Skeletal muscle tissue (tissue), 3 donors: ENCODE measurements at regions not wholly inside any gene's neighbourhood (a gene's known extent, or its start where the extent isn't known, plus 50 kb on each side); places are given as distances from the start of the nearest gene placed in this dataset.

Experiments
- H3K27ac ChIP-seq: one replicate; pipeline ENCODE4 v1.7.0; 2013; ENCODE audit warnings: mild to moderate bottlenecking, low read depth, low read length, inconsistent platforms
- H3K27me3 ChIP-seq, 3 donors: one replicate each; pipeline ENCODE4 v1.7.0; 2013; ENCODE audit warnings: low read length in 3 of 3; ENCODE audit not compliant: control insufficient read depth in 3 of 3, insufficient read depth in 3 of 3
- H3K36me3 ChIP-seq, 3 donors: one replicate each; pipeline ENCODE4 v1.7.0; 2013; ENCODE audit warnings: low read length in 3 of 3; ENCODE audit not compliant: control insufficient read depth in 3 of 3, insufficient read depth in 3 of 3
- H3K4me1 ChIP-seq, 3 donors: one replicate each; pipeline ENCODE4 v1.7.0; 2013; ENCODE audit warnings: low read length in 3 of 3, mild to moderate bottlenecking in 3 of 3; ENCODE audit not compliant: control insufficient read depth in 3 of 3, insufficient read depth in 3 of 3
- H3K4me3 ChIP-seq, 3 donors: one replicate each; pipeline ENCODE4 v1.7.0; 2013; ENCODE audit warnings: low read length in 3 of 3
- H3K9ac ChIP-seq, 3 donors: one replicate each; pipeline ENCODE4 v1.7.0; 2013; ENCODE audit warnings: low read length in 3 of 3, mild to moderate bottlenecking in 3 of 3, moderate library complexity in 2 of 3, low read depth in 1 of 3
- H3K9me3 ChIP-seq, 3 donors: one replicate each; pipeline ENCODE4 v1.7.0; 2013; ENCODE audit warnings: low read length in 3 of 3; ENCODE audit not compliant: control insufficient read depth in 3 of 3
- donor health status: Osteomylitis.

DNA sequence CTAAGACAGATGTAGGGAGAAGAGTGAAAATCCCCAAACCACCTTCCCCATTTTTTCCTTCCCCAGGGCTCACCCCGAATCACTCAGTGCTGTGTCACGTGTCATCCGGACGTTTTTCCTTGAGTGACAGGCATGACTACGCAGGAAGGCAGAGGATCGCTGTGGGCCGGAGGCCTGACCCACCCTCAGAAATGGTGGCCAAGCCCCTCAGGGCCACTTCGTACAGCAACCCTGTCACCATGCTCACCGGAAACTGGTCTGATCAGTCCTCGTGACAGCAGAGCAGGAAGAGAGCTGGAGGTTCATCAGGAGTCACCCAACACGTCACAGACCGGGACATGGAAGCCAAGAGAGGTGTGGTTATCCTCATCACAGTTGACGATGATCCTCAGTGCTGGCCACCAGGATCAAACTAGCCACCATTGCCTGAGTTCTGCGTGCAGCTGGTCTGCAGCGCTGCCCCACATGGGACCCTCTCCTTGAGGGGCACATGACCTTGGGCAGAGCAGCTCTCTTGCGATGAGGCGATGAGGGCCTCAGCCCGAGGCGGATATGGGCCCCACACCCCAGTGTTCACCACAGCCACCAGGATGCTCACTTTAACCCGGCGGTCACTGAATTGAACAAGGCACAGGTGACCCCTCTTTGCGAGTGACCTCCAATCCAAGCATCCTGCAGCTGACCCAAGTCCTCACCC is 99.3 kb upstream of the INSIG1 start:
- no peaks in the 10 kb centered on the region for H3K4me1 ChIP-seq
- no peak overlapping the region for H3K27ac ChIP-seq
- H3K4me3 ChIP-seq: no peak overlapping the region
- H3K9me3 ChIP-seq: peaks cover 0 to 2% (median 0%) of the 10 kb centered on the region in 3 donors
- no peaks in the 10 kb centered on the region for H3K36me3 ChIP-seq
- H3K27me3 ChIP-seq: peaks cover 0 to 2% (median 0%) of the 10 kb centered on the region in 3 donors
- H3K9ac ChIP-seq: no peak overlapping the region

DNA sequence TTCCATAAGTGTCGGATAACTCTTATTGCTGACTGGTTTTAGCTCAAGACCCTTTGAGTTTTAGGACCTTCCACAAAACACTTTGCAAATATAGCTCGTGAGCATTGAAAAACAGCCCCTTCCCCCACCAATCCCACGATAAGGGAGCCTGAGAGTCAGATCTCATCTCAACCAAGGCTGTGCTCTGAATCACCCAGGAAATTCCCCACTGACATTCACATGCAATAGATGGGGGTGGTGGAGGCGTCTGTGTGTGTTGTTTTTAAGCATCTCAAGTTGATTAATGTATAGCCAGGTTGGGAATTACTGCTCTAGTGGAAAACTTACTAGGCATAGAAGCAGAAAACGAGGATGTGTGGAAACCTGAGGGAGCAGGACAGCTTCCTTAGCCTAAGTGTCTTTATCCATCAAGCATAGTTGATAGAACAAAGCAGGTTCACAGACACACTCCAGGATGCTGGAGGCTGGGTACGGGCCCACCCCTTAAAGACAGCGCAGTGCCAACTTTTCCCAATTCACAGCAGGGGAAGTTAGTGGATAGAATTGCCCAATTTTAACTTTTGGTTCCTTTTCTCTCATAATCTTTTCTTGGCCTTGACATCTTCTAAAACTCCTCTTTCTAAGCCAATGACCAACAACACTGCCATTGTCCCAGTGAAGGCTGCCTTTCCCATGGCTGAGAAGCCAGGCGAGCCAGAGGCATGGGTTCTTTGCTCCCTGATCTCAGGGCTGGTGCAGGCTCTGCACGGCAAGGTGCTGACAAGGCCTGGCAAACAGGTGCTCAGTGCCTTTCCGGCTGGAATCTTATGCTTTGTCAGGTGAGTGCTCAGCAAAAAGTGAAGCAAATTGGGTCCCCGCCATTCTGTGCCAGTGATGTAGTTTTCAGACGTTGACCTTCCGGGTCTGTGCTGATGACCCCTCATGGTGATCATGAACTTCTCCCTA is 98.5 kb upstream of the INSIG1 start:
- no peak overlapping the region for H3K9ac ChIP-seq
- H3K4me3 ChIP-seq: no peak overlapping the region

DNA sequence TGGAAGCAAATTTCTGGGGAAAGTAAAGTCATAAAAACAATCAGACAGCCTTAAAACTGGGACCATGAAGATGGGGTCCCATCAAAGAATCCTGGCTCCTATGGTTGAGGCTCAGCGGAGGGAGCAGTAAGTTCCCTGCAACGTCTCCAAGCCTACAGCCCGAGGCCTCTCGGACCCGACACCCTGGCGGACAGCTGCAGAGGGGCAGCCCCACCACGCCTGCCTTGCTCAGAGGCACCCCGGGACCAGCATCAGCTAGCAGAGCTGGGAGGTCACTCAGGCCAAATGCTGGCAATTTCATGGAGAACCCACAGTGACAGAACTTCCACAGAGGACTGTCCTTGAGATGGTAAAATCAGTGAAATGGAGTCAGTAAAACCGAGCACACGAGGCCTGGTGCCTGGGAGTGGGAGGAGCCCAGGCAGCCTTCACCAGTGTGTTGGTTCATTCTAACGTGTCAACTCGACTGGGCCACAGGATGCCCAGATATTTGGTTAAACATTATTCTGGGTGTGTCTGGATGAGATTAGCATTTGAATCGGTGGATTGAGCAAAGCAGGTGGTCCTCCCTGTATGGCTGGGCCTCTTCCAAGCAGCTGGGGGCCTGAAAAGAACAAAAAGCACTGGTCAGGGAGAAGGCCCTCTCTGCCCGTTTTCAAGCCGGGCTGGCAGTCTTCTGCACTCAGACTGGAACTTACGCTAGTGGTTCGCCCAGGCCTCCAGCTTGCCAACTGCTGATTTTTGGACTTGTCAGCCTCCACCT is 96.2 kb upstream of the INSIG1 start:
- H3K36me3 ChIP-seq: no peaks in the 10 kb centered on the region
- H3K9ac ChIP-seq: no peak overlapping the region
- H3K27me3 ChIP-seq: peaks cover 0 to 2% (median 0%) of the 10 kb centered on the region in 3 donors
- peaks cover 0 to 10% (median 2%) of the 10 kb centered on the region in 3 donors for H3K4me1 ChIP-seq
- no peak overlapping the region for H3K27ac ChIP-seq
- H3K9me3 ChIP-seq: peaks cover 0 to 2% (median 0%) of the 10 kb centered on the region in 3 donors
- H3K4me3 ChIP-seq: no peak overlapping the region

More for the DNA sequence above, 98.5 kb upstream of the INSIG1 start:
- Histone ChIP-seq H3K27me3 (peaks cover 0 to 2% (median 0%) of the 10 kb centered on the region in 3 donors), H3K27ac (no peak overlapping the region), H3K36me3 (no peaks in the 10 kb centered on the region), H3K9me3 (peaks cover 0 to 2% (median 0%) of the 10 kb centered on the region in 3 donors), H3K4me1 (no peaks in the 10 kb centered on the region)

DNA sequence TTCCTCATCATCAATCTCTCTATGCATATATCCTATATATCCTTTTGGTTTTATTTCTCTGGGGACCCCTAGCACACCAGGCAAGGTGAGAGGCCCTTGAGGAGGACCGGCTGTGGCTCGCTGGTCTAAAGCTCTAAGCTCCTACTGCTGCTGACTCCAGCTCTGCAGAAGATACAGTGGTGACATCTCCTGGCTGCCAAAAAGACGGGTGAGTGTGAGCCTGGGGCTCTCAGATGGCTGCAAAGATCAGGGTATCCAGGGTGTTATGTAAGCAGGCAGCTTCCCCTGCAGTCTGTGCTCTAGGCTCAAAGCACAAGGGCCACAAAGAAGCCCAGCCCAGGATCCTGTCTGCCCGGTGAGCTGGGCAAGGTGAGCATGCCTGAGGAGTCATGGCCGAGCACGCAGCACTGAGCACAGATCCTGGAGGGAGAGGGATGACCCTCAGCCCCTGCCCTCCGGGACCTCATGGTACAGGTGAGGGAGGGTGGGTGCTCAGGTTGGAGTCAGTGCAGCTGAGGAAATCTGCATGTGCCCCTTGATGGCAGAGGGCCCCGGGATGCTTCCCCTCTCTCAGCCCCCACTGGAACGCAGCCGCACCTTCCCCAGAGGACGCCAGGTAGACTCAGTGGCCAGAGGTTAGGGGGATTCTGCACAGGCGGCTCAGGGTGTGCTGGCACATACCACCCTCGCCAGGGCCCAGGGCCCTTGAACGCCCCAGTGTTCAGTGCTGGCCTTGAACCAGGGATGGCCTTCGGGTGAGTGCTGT is 95.4 kb upstream of the INSIG1 start:
- Histone ChIP-seq H3K9ac (no peak overlapping the region), H3K36me3 (no peaks in the 10 kb centered on the region), H3K27ac (no peak overlapping the region), H3K4me1 (peaks cover 0 to 10% (median 2%) of the 10 kb centered on the region in 3 donors), H3K4me3 (no peak overlapping the region), H3K9me3 (peaks cover 0 to 2% (median 0%) of the 10 kb centered on the region in 3 donors), H3K27me3 (peaks cover 0 to 5% (median 0%) of the 10 kb centered on the region in 3 donors)

DNA sequence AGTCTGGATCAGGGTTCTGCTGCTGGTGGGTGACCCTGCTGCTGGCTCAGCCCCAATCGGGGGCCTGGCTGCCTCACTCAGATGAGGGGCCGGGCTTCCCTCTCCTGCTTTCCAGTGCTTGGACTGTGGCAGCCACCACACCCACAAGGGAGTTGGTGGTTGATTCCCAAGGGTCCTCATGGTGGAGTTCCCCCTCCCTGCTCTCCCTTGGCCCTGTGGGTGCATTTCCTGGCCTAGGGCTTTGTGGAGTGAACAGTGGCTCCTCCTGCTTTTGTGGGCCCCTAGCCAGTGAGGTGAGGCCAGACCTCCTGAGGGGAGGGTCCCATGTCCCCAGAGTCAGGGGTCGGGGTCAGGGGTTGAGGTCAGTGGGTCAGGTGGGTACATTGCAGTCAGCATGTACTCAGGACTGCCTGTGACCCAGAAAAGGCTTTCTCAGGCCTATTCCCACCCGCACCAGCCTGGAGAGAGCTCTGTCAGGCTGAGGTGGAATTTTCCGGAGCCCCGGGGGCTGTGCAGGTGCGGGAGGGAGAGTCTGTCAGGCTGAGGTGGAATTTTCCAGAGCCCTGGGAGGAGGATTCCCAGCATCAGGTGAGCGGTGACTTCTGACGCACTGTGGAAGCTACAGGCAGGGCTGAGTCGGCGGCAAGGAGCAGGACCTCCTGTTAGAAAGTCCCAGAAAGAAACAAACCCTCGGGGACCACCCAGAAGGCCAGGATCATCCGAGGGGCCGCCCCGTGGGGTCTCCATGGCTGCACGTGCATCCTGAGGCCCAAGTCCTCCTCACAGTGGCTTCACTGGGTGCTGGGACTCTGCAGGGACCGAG is 94.4 kb upstream of the INSIG1 start:
- no peaks in the 10 kb centered on the region for H3K36me3 ChIP-seq

DNA sequence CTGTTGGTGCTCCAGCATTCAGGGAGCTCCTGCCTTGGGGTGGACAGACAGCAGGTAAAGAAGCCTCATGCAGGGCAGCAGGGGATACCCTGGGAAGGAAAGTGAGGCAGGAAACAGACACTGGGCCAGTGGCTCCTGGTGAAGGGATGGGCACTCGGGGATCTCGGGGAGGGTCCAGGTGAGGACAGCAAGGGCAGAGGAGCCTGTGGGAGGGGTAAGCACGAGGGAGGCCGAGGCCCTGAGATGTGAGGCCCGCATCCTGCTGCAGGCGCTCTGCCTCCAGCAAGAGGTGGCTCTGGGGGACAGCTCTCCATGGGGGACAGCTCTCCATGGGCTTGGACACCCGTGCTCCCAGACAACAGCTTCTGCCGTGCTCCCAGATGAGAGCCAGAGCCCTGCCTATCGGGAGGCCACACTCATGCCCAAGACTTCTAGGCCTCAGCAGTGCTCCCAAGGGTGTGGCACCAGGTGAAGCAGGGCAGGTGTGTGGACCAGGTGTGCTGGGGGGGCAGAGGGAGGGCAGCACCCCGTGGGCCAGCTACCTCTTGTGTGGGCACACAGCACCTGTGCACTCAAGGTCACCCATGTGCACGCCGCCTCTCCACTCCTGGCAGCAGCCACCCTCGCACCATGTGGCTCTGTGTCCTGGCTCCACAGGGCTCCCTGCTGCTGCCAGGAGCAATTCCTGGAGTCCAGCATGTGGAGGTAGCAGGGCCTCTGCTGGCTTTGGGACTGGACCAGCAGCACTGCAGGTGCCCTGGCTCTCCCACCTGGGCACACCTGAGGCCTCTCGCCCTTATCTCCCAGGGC is 93.6 kb upstream of the INSIG1 start:
- Histone ChIP-seq H3K4me1 (peaks cover under 1 to 10% (median 3%) of the 10 kb centered on the region in 3 donors), H3K36me3 (no peaks in the 10 kb centered on the region), H3K9me3 (peaks cover 0 to 2% (median 0%) of the 10 kb centered on the region in 3 donors)

More for the DNA sequence above, 94.4 kb upstream of the INSIG1 start:
- Histone ChIP-seq H3K9me3 (peaks cover 0 to 2% (median 0%) of the 10 kb centered on the region in 3 donors), H3K4me1 (peaks cover 0 to 10% (median 2%) of the 10 kb centered on the region in 3 donors), H3K27me3 (peaks cover 0 to 5% (median 0%) of the 10 kb centered on the region in 3 donors), H3K27ac (no peak overlapping the region), H3K9ac (no peak overlapping the region), H3K4me3 (no peak overlapping the region)

DNA sequence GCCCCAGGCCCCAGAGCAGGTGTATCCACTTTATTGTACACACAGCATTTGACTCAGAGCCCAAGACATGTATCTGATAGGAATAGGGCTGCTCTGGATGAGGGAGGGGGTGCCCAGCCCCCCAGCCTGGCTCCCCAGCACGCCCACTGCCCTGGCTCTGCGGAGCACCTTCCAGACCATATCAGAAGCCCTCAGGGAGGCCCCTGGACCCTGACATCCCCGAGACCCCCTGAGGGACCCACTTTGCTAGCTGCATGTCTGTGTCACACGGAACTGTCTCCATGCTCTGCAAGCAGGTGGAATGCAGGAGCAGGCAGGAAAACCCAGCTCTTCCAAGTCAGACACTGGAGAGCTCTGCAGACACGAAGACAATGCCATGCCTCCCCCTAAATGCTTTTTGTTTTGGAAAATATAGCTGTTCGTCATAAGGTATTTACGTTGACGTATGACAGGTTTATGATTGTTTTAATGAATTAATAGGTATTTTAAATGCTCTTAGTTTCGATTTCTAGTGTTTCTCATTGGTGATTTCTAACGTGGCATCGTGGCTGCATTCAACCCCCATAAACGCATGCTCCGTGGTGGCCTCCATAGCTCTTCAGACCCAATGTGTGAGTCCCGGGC is 92.8 kb upstream of the INSIG1 start:
- Histone ChIP-seq H3K27ac (peak overlapping the region; percentile 93), H3K9ac (no peak overlapping the region), H3K9me3 (peaks cover 0 to 2% (median 0%) of the 10 kb centered on the region in 3 donors), H3K4me1 (peaks cover 5 to 10% (median 7%) of the 10 kb centered on the region in 3 donors), H3K27me3 (peaks cover 0 to 10% (median 0%) of the 10 kb centered on the region in 3 donors), H3K4me3 (peak overlapping the region in 2 of 3 donors; percentile 76 to 85), H3K36me3 (no peaks in the 10 kb centered on the region)

More for the DNA sequence above, 93.6 kb upstream of the INSIG1 start:
- Histone ChIP-seq H3K9ac (no peak overlapping the region), H3K4me3 (no peak overlapping the region), H3K27ac (no peak overlapping the region), H3K27me3 (peaks cover 0 to 6% (median 0%) of the 10 kb centered on the region in 3 donors)
